ENCODE measurements at regions not wholly inside any gene's neighbourhood (a gene's known extent, or its start where the extent isn't known, plus 50 kb on each side); places are given as distances from the start of the nearest gene placed in this dataset.
"Not testable (repeated sequence)": the region's sequence is repeated elsewhere in the genome, so short reads cannot be mapped to it uniquely, and the experiment has no call there.

DNA sequence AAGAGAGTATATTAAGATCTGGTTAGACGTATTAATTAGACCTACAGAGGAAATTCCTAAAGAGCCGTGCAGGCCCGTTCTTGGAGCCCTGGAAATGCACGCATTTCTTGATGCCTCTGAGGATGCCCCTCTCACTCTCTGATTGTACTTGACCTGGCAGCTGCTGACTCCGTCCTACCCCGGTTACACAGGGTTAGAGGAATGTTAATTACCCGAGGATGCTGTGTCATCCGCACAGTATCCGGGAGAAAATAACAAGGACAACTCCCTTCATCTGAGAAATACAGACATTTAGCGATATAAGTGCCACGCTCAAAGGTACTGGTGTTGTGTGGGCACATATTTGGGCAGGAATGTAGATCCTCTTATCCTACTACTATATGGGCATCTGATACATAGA is 404.6 kb upstream of the FAT1 start:
- no peak for TF ChIP-seq CTCF (IDR thresholded peaks at IDR 0.05; ENCODE audit: low read depth, low read length, missing control alignments)
- H3K4me3 ChIP-seq (replicated peaks; ENCODE audit: low read depth, low read length), result no peak overlapping the region
- DNase-seq (ENCODE audit: extremely low read depth, low read depth), result no peak

DNA sequence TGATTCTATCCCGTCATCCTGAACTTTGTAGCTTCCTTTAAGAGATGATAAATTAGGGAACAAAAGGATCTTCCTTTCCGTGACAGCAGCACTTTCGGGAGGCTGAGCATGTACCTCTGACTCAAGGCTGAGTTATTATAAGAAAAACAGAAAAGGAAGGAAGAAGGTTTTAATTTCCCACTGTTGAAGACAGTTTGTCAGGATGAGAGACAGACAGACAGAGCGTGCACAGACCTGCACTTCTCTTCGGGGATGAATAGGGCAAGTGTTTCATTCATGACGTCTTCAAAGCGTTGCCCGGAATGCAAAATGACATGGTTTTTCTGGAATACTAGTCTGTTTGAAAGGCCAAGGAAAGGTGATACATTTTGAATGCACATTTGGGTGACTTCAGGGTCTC is 405.3 kb upstream of the FAT1 start:
- DNase-seq (ENCODE audit: extremely low read depth, low read depth), result no peak
- H3K4me3 ChIP-seq (replicated peaks; ENCODE audit: low read depth, low read length), result no peak overlapping the region
- no peak for TF ChIP-seq CTCF (IDR thresholded peaks at IDR 0.05; ENCODE audit: low read depth, low read length, missing control alignments)

GRCh38 chr4:187131826-187132225 is 408.2 kb upstream of the FAT1 start:
- H3K4me3 ChIP-seq (replicated peaks; ENCODE audit: low read depth, low read length); DNase-seq (ENCODE audit: extremely low read depth, low read depth): not testable (repeated sequence)

GRCh38 chr4:187135878-187136277 is 412.2 kb upstream of the FAT1 start:
- TF ChIP-seq CTCF (IDR thresholded peaks at IDR 0.05; ENCODE audit: low read depth, low read length, missing control alignments), result no peak

GRCh38 chr4:187139141-187139540 is 415.5 kb upstream of the FAT1 start:
- no peak overlapping the region for H3K4me3 ChIP-seq (replicated peaks; ENCODE audit: low read depth, low read length)
- no peak for TF ChIP-seq CTCF (IDR thresholded peaks at IDR 0.05; ENCODE audit: low read depth, low read length, missing control alignments)
- DNase-seq (ENCODE audit: extremely low read depth, low read depth), result no peak

More at GRCh38 chr4:187135878-187136277, 412.2 kb upstream of the FAT1 start:
- DNase-seq (ENCODE audit: extremely low read depth, low read depth), result no peak
- H3K4me3 ChIP-seq (replicated peaks; ENCODE audit: low read depth, low read length), result no peak overlapping the region

GRCh38 chr4:187141101-187141500 is 417.4 kb upstream of the FAT1 start:
- TF ChIP-seq CTCF (IDR thresholded peaks at IDR 0.05; ENCODE audit: low read depth, low read length, missing control alignments), result no peak
- DNase-seq (ENCODE audit: extremely low read depth, low read depth), result no peak
- no peak overlapping the region for H3K4me3 ChIP-seq (replicated peaks; ENCODE audit: low read depth, low read length)

DNA sequence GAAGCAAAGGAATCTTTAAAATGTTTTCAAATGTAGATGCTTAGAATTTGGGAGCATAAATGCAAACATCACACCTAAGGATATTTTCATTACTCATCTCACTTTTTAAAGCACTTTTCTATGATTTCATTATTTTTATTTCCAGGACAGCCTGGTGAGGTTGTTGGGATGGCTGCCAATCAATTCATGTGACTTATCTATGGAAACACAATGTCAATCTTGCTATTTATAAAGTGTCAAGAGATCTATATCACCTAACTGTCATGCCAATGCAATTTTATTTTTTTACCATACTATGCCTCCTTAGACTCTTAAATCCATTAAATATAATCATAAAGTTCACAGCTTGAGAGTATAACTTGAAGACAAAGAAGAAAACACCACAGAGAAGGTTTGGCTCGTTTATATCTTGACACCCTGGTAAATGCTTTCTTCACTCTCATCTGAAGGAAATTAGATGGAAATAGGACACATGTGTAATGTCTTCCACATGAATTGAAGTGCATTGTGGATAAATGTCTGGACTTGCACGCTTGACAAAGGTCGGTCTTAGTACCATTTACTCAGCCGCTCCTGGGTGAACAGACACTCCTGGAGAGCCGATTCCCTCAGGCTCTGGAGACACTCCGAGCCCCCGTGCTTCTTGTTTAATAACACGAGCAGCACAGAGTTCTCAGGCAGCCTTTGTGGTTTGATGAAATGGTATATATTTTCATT is 425.7 kb upstream of the FAT1 start:
- no peak for TF ChIP-seq CTCF (IDR thresholded peaks at IDR 0.05; ENCODE audit: low read depth, low read length, missing control alignments)
- DNase-seq (ENCODE audit: extremely low read depth, low read depth), result no peak
- H3K4me3 ChIP-seq (replicated peaks; ENCODE audit: low read depth, low read length), result no peak overlapping the region
